GM23338 (cell line): ENCODE measurements at regions not wholly inside any gene's neighbourhood (a gene's known extent, or its start where the extent isn't known, plus 50 kb on each side); places are given as distances from the start of the nearest gene placed in this dataset.
A peak's percentile ranks its signal among the peaks of the same experiment; 100 is the strongest.

Experiments used
- ATAC-seq: fragments of 200-7000 bp; cut with Tn5 transposase; 3 replicates; pipeline ENCODE4 v1.9.1; 2020
- DNase-seq: peaks from one replicate; pipeline ENCODE4 v3.0.0-alpha.2; 2015; ENCODE audit warnings: low spot score
- H2AFZ ChIP-seq: fragments of 200-600 bp; sonication (generic); 2 replicates; pipeline ENCODE4 v1.8.0; 2016; ENCODE audit warnings: antibody characterized with exemption, mild to moderate bottlenecking, moderate library complexity
- H3F3A ChIP-seq: fragments of 200-600 bp; sonication (generic); replicated peaks from 2 replicates; pipeline ENCODE4 v1.8.0; 2017; ENCODE audit warnings: antibody characterized with exemption, mixed run types, low read depth
- H3K27ac ChIP-seq: fragments of 200-600 bp; sonication (generic); 2 replicates; pipeline ENCODE4 v1.6.1; 2016; ENCODE audit warnings: low read depth
- H3K27me3 ChIP-seq: fragments of 200-600 bp; sonication (generic); 2 replicates; pipeline ENCODE4 v1.8.0; 2016; ENCODE audit warnings: mild to moderate bottlenecking, mixed run types, moderate library complexity; ENCODE audit not compliant: insufficient read depth
- H3K36me3 ChIP-seq: fragments of 200-600 bp; sonication (generic); 2 replicates; pipeline ENCODE4 v1.8.0; 2016; ENCODE audit warnings: mild to moderate bottlenecking; ENCODE audit not compliant: insufficient read depth
- H3K4me1 ChIP-seq: fragments of 200-600 bp; sonication (generic); 2 replicates; pipeline ENCODE4 v1.8.0; 2016; ENCODE audit warnings: mild to moderate bottlenecking, moderate library complexity; ENCODE audit not compliant: insufficient read depth
- H3K4me2 ChIP-seq: fragments of 200-600 bp; sonication (generic); 2 replicates; pipeline ENCODE4 v1.7.1; 2017; ENCODE audit warnings: mixed run types
- H3K4me3 ChIP-seq: fragments of 200-600 bp; sonication (generic); 2 replicates; pipeline ENCODE4 v1.6.1; 2016; ENCODE audit warnings: mixed run types
- H3K79me2 ChIP-seq: fragments of 200-600 bp; sonication (generic); replicated peaks from 2 replicates; pipeline ENCODE4 v1.8.0; 2017; ENCODE audit warnings: mild to moderate bottlenecking; ENCODE audit not compliant: insufficient read depth
- H3K9me2 ChIP-seq: fragments of 200-600 bp; sonication (generic); 2 replicates; pipeline ENCODE4 v1.8.0; 2017; ENCODE audit not compliant: insufficient read depth
- H4K20me1 ChIP-seq: fragments of 200-600 bp; sonication (generic); replicated peaks from 2 replicates; pipeline ENCODE4 v1.8.0; 2017; ENCODE audit warnings: mild to moderate bottlenecking; ENCODE audit not compliant: insufficient read depth
- H3K27ac Mint-ChIP-seq: 2 replicates; pipeline ENCODE4 v1.8.0; 2020; ENCODE audit warnings: inconsistent platforms, mild to moderate bottlenecking, moderate library complexity, mixed read lengths
- H3K27me3 Mint-ChIP-seq: 3 replicates; pipeline ENCODE4 v1.8.0; 2022; ENCODE audit warnings: low read depth, mild to moderate bottlenecking, moderate library complexity, mixed read lengths, inconsistent platforms; ENCODE audit not compliant: insufficient read depth, poor library complexity
- H3K36me3 Mint-ChIP-seq: 3 replicates; pipeline ENCODE4 v1.8.0; 2021; ENCODE audit warnings: low read depth, mild to moderate bottlenecking, inconsistent platforms, moderate library complexity, mixed read lengths
- H3K4me1 Mint-ChIP-seq: 3 replicates; pipeline ENCODE4 v1.8.0; 2020; ENCODE audit warnings: mild to moderate bottlenecking, inconsistent platforms, mixed read lengths
- H3K4me3 Mint-ChIP-seq: 3 replicates; pipeline ENCODE4 v1.8.0; 2021; ENCODE audit warnings: moderate library complexity, mild to moderate bottlenecking, inconsistent platforms, mixed read lengths
- H3K9me3 Mint-ChIP-seq: 3 replicates; pipeline ENCODE4 v1.8.0; 2020; ENCODE audit warnings: moderate library complexity, mild to moderate bottlenecking, inconsistent platforms, mixed read lengths
- CREB1 ChIP-seq: fragments of 250-450 bp; sonication (Bioruptor Pico); IDR thresholded peaks from 2 replicates; pipeline ENCODE4 v1.5.0; 2020; ENCODE audit warnings: low read depth, mild to moderate bottlenecking, moderate library complexity
- EZH2 ChIP-seq: fragments of 200-600 bp; sonication (generic); IDR thresholded peaks from one replicate; pipeline ENCODE4 v1.8.0; 2017; ENCODE audit warnings: antibody characterized with exemption, mild to moderate bottlenecking, low read depth; ENCODE audit not compliant: unreplicated experiment
- EZH2phosphoT487 ChIP-seq: fragments of 200-600 bp; sonication (generic); IDR thresholded peaks from one replicate; pipeline ENCODE4 v1.8.1; 2018; ENCODE audit warnings: antibody characterized with exemption; ENCODE audit not compliant: unreplicated experiment
- JUNB ChIP-seq: IDR thresholded peaks from one replicate; pipeline ENCODE4 v1.6.1; 2016; ENCODE audit warnings: antibody characterized with exemption; ENCODE audit not compliant: unreplicated experiment
- POLR2AphosphoS5 ChIP-seq: IDR thresholded peaks from 2 replicates; pipeline ENCODE4 v1.6.1; 2016; ENCODE audit warnings: antibody characterized with exemption, low read depth
- STAT1 ChIP-seq: IDR thresholded peaks from one replicate; pipeline ENCODE4 v1.6.1; 2016; ENCODE audit warnings: antibody characterized with exemption; ENCODE audit not compliant: unreplicated experiment
- ZNF331 ChIP-seq: fragments of 250-450 bp; sonication (Bioruptor Pico); IDR thresholded peaks from 2 replicates; pipeline ENCODE4 v1.5.0; 2020; ENCODE audit warnings: low read depth, mild to moderate bottlenecking, moderate library complexity
- TF ChIP-seq, protein P1 (sequence below): fragments of 250-450 bp; sonication (Bioruptor Pico); IDR thresholded peaks from 2 replicates; pipeline ENCODE4 v1.5.0; 2020; ENCODE audit warnings: mild to moderate bottlenecking, moderate library complexity
- TF ChIP-seq, protein P2 (sequence below): IDR thresholded peaks from 2 replicates; pipeline ENCODE4 v1.6.1; 2016; ENCODE audit warnings: antibody characterized with exemption

DNA sequence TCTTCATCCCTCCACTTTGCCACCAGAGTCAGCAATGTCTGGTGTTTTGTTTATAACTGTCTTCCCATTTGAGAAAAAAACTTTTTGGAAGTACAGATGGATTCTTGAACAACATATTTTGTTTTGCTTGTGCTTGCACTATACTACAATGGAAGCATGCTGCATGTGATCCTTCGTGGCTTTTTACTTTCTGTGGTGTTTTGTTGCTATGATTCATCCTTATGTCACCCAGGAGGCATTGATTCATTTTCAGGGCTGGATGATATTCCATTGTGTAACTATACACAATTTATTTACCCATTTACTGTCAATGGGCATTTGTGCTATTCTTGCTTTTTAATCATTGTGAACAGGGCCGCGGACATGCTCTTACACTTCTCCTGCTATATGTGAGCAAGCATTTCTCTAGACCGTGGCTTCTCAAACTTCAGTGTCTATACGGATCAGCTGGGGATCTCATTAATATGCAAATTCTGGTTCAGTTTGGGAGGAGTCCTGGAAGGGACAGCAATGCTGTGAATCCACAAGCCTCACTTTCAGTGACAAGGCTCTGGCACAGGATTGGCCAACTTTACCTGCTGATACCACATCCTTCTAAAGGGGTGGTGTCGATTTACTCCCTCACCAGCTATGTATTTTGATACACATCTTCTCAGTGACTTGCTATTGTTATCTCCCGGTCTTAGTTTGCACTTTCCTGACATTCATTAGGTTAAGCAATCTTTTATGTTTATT, 65.9 kb downstream of the POLR2M start:
- H3K4me1 ChIP-seq, result peaks cover 5% of the 10 kb centered on the region; the same call in 1 of the 2 replicates
- Mint-ChIP-seq H3K4me1 (peaks cover 13% of the 10 kb centered on the region), H3K4me3 (no peak overlapping the region), H3K36me3 (no peaks in the 10 kb centered on the region), H3K9me3 (no peaks in the 10 kb centered on the region), H3K27ac (no peak overlapping the region), H3K27me3 (peaks cover 4% of the 10 kb centered on the region)
- 0 out of 2 replicates have a peak, but pooled peaks cover 5% of the 10 kb centered on the region for H3K9me2 ChIP-seq
- ATAC-seq (peak; percentile 91), DNase-seq (peak; percentile 76)
- H3K79me2 ChIP-seq, result no peaks in the 10 kb centered on the region
- H3K4me2 ChIP-seq, result no peak overlapping the region
- H3K36me3 ChIP-seq, result no peaks in the 10 kb centered on the region
- no peaks in the 10 kb centered on the region for H4K20me1 ChIP-seq
- no peaks in the 10 kb centered on the region for H3K27me3 ChIP-seq
- H3K4me3 ChIP-seq, result no peak overlapping the region
- TF ChIP-seq CREB1 (CRISPR knock-in tag) (no peak), STAT1 (no peak), JUNB (no peak), EZH2phosphoT487 (no peak), ZNF331 (CRISPR knock-in tag) (no peak), EZH2 (no peak), POLR2AphosphoS5 (no peak)
- TF ChIP-seq, protein P1, sequence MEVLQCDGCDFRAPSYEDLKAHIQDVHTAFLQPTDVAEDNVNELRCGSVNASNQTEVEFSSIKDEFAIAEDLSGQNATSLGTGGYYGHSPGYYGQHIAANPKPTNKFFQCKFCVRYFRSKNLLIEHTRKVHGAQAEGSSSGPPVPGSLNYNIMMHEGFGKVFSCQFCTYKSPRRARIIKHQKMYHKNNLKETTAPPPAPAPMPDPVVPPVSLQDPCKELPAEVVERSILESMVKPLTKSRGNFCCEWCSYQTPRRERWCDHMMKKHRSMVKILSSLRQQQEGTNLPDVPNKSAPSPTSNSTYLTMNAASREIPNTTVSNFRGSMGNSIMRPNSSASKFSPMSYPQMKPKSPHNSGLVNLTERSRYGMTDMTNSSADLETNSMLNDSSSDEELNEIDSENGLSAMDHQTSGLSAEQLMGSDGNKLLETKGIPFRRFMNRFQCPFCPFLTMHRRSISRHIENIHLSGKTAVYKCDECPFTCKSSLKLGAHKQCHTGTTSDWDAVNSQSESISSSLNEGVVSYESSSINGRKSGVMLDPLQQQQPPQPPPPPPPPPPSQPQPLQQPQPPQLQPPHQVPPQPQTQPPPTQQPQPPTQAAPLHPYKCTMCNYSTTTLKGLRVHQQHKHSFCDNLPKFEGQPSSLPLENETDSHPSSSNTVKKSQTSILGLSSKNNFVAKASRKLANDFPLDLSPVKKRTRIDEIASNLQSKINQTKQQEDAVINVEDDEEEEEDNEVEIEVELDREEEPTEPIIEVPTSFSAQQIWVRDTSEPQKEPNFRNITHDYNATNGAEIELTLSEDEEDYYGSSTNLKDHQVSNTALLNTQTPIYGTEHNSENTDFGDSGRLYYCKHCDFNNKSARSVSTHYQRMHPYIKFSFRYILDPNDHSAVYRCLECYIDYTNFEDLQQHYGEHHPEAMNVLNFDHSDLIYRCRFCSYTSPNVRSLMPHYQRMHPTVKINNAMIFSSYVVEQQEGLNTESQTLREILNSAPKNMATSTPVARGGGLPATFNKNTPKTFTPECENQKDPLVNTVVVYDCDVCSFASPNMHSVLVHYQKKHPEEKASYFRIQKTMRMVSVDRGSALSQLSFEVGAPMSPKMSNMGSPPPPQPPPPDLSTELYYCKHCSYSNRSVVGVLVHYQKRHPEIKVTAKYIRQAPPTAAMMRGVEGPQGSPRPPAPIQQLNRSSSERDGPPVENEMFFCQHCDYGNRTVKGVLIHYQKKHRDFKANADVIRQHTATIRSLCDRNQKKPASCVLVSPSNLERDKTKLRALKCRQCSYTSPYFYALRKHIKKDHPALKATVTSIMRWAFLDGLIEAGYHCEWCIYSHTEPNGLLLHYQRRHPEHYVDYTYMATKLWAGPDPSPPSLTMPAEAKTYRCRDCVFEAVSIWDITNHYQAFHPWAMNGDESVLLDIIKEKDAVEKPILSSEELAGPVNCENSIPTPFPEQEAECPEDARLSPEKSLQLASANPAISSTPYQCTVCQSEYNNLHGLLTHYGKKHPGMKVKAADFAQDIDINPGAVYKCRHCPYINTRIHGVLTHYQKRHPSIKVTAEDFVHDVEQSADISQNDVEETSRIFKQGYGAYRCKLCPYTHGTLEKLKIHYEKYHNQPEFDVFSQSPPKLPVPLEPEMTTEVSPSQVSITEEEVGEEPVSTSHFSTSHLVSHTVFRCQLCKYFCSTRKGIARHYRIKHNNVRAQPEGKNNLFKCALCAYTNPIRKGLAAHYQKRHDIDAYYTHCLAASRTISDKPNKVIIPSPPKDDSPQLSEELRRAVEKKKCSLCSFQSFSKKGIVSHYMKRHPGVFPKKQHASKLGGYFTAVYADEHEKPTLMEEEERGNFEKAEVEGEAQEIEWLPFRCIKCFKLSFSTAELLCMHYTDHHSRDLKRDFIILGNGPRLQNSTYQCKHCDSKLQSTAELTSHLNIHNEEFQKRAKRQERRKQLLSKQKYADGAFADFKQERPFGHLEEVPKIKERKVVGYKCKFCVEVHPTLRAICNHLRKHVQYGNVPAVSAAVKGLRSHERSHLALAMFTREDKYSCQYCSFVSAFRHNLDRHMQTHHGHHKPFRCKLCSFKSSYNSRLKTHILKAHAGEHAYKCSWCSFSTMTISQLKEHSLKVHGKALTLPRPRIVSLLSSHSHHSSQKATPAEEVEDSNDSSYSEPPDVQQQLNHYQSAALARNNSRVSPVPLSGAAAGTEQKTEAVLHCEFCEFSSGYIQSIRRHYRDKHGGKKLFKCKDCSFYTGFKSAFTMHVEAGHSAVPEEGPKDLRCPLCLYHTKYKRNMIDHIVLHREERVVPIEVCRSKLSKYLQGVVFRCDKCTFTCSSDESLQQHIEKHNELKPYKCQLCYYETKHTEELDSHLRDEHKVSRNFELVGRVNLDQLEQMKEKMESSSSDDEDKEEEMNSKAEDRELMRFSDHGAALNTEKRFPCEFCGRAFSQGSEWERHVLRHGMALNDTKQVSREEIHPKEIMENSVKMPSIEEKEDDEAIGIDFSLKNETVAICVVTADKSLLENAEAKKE (CRISPR knock-in tag), result no peak
- TF ChIP-seq, protein P2, sequence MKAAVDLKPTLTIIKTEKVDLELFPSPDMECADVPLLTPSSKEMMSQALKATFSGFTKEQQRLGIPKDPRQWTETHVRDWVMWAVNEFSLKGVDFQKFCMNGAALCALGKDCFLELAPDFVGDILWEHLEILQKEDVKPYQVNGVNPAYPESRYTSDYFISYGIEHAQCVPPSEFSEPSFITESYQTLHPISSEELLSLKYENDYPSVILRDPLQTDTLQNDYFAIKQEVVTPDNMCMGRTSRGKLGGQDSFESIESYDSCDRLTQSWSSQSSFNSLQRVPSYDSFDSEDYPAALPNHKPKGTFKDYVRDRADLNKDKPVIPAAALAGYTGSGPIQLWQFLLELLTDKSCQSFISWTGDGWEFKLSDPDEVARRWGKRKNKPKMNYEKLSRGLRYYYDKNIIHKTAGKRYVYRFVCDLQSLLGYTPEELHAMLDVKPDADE, result no peak
- H3F3A ChIP-seq, result no peaks in the 10 kb centered on the region
- no peak overlapping the region for H3K27ac ChIP-seq
- H2AFZ ChIP-seq, result no peak overlapping the region
